Central memory CD4-positive, alpha-beta T cell (primary cell): ENCODE measurements at regions not wholly inside any gene's neighbourhood (a gene's known extent, or its start where the extent isn't known, plus 50 kb on each side); places are given as distances from the start of the nearest gene placed in this dataset.
"Not testable (repeated sequence)": the region's sequence is repeated elsewhere in the genome, so short reads cannot be mapped to it uniquely, and the experiment has no call there.

ENCODE experiments used
- DNase-seq: peaks from one replicate; pipeline ENCODE4 v3.0.0; 2022

DNA sequence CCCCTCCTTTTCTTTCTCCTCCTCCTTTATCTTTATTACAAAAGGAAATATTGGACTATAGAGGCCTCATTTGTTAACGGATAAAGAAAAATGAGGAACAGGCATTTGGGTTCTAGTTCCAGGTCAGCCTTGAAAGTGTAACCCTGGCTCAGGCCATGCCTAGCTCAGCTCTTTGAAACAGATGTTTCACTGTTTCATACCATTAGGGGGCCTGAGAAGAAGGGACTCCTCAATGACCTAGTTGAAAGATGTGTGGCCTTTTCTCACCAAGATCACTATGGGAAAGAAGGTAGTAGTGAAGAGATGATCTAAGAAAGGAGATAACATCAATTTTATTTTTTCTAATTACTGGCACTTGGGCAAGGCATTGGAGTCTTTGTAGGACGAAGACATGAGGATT lies 952.7 kb downstream of the SLC4A3 start:
- no peak for DNase-seq

DNA sequence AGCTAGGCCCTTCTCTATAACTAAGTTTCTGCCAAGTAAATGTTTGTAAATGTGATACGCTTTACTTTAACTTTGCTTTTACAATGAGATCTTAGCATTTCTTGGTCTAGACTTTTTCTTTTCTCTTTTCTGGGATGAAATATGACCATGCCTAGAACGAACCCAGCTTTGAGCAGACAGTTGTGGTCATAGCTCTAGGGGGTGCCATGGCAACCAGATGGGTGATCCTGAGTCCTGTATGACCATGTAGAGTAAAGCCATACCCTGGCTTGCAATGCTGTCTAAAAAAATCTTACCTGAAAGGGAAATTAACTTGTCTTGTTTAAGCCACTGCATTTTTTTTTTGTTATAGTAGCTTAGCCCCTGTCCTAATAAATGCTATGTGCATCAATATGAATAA lies 956.3 kb downstream of the SLC4A3 start:
- no peak for DNase-seq

DNA sequence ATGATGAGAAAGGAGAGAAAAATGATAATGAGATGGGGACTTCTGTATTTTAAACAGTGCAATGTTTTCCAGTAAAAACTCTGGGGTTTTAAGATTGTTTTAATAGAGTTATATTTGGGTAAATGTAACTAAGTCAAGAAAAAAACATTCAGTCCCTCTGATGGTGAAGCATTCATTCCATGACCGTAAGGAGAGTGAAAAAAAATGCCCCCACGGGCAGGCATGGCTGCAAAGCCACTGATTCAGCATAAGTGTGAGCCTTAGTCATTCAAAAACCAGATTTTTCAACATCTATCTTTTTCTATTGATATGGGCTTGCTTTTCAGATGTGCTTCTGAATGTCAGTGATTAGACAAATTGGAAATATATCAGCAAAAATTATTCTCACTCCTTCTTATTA lies 957.8 kb downstream of the SLC4A3 start:
- no peak for DNase-seq

GRCh38 chr2:220586980-220587530 lies 959.6 kb downstream of the SLC4A3 start:
- no peak for DNase-seq

DNA sequence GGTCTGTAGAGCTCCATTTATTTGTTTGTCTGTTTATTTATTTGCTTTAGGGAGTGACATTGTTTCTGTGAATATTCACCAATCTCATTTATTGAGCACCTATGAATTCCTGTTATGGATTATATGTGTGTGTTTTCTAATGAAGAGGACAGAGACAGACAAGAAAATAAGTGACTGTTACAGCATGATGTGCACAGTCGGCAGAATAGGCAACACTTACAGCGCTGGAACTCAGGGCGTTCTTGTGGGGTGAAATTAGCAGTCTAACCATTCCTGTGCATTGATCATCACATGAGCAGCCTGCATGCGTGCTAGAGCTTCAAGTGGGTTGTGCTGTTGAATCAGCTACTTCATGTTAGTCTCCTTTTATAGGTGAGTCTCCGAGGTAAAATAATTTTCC lies 960.7 kb downstream of the SLC4A3 start:
- DNase-seq, result no peak

- no peak for DNase-seq
Measured at GRCh38 chr2:220590476-220590875, 963.0 kb downstream of the SLC4A3 start.

DNA sequence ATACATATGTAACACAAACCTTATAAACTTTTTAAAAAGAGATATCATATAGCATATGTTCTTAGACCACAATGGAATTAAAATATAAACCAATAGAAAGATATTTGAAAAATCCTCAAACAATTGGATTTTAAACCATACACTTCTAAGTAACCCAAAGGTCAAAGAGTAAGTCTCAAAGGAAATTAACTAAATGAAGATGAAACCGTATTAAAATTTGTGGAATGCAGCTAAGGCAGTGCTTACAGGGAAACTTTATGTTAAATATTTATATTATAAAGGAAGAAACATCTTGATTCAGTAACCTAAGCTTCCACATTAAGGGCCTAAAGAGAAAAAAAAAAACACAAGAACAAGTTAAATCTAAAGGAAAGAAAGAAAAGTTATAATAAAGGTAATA lies 966.1 kb downstream of the SLC4A3 start:
- no peak for DNase-seq

- DNase-seq, result no peak
Measured at GRCh38 chr2:220601674-220602073, 970.4 kb downstream of the EPHA4 start.

DNA sequence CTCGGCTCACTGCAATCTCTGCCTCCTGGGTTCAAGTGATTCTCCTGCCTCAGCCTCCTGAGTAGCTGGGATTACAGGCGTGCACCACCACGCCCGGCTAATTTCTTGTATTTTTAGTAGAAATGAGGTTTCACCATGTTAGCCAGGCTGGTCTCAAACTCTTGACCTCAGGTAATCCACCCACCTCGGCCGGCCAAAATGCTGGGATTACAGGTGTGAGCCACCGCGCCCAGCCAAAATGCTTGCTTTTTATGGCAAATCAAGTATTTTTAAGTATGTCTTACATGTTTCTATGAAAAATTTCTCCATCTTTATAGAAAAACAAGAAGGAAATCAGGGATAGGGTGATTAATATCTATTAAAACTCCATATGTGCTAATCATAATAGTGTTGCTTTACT lies 959.1 kb downstream of the EPHA4 start:
- not testable (repeated sequence) for DNase-seq

GRCh38 chr2:220614064-220614463 lies 958.0 kb downstream of the EPHA4 start:
- no peak for DNase-seq

DNA sequence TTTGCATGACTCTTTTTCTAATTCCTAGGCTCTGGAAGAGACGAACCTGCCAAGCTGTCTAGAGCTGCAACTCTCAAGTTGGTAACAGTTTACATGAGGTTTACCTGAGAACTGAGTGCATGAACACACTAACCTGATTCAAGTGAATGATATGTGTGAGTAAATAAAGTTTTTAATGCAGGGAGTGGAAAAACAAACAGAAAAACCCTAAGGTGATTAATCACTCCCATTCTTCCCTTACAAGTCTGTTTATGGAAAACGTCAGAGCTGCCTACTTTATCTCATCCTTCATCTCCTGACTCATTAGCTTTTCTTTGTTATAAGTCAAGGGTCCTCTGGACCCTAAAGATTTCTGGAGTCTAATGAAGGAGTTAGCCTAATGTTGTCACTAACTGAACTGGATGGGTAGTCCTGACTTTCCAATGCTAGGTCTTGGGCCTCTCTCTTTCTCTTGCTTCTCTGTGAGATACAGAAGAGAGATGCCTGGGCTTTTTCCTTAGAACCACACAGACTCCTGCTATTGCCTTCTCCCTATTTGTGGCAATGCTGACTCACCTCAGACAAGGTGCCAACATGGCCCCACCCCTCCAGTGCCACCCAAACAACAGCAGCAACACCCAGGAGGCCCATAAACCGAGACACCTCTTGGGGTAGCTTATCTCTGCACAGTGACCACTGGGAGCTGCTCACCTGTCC lies 952.4 kb downstream of the EPHA4 start:
- DNase-seq, result no peak

GRCh38 chr2:220626603-220627002 lies 945.5 kb downstream of the EPHA4 start:
- DNase-seq, result no peak

DNA sequence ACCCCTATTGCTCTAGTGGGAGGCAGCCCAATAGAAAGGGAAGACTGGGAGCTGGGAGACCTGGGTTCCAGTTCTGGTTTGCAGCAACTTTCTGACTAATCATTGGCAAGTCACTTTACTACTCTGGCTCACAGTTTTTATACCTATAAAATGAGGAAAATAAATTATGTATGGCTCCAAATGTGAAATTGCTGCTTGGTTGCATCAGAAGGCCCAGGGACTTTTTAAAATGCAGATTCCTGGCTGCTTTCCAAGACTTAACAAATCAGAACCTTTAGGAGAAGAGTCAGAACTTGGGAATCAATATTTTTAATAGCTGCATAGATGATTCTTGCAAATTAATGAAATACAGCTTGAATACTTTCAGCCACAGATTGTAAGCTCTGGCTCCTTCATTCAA lies 943.9 kb downstream of the EPHA4 start:
- no peak for DNase-seq

GRCh38 chr2:220641137-220641536 lies 931.0 kb downstream of the EPHA4 start:
- DNase-seq, result no peak

GRCh38 chr2:220646424-220646823 lies 925.7 kb downstream of the EPHA4 start:
- no peak for DNase-seq

DNA sequence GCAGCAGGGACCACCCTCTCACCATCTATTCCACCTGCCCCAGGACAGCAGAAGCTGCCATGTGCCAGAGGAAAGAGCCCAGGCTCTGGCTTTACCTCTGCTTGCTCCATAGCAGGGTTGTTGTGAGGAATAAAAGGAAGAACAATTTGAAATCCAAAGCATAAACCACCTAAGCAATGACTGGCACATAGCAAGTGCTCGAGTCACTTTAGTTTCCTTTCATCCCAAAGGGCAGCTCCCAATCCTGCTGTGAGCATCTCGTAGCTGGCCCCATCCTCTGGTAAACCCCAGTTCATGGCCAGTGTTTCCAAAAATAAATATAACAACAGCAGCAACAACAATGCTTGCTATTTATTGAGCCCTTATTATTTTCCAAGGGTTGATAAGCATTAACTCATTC lies 923.5 kb downstream of the EPHA4 start:
- no peak for DNase-seq

DNA sequence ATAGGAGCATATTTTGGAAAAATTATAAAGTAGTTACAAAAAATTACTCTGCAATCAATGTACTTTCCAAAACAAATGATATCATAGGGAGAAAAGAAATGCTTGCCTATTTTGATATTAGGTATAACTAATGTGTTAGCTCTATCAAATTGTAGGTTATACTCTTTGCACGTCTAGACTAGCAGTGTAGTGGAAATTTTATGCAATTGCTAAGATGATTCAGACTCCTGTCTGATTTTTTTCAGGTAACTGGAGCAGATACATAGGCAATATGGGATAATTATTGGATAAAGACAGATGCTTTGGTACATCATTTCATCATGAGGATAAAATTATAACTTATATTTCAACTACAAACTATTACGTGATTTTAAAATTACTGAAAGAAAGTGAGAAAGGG lies 918.3 kb downstream of the EPHA4 start:
- no peak for DNase-seq

GRCh38 chr2:220654322-220654721 lies 917.8 kb downstream of the EPHA4 start:
- no peak for DNase-seq

GRCh38 chr2:220660277-220661145 lies 911.6 kb downstream of the EPHA4 start:
- DNase-seq, result no peak

- DNase-seq, result no peak
Measured at GRCh38 chr2:220662431-220662830, 909.7 kb downstream of the EPHA4 start.

DNA sequence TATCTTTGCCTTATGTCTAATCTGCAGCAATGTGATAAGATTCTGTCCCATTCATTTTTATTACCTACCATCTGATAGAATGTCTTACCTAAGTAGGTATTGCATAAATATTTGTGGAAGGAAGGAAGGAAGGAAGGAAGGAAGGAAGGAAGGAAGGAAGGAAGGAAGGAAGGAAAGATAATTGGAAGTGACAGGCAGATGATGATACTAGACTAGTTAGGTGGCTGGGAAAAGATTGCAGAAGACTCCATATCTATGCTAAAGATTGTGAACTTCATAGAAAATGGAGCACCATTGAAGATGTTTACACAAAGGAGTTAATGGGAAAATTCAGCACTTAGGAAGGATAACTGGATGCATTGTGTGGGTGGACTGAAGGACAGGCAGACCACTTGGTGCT lies 909.0 kb downstream of the EPHA4 start:
- no peak for DNase-seq

GRCh38 chr2:220664272-220665107 lies 907.6 kb downstream of the EPHA4 start:
- no peak for DNase-seq

- DNase-seq, result no peak
Measured at GRCh38 chr2:220665108-220665471, 907.0 kb downstream of the EPHA4 start.
